ENCODE measurements at regions not wholly inside any gene's neighbourhood (a gene's known extent, or its start where the extent isn't known, plus 50 kb on each side); places are given as distances from the start of the nearest gene placed in this dataset.
"Not testable (repeated sequence)": the region's sequence is repeated elsewhere in the genome, so short reads cannot be mapped to it uniquely, and the experiment has no call there.

DNA sequence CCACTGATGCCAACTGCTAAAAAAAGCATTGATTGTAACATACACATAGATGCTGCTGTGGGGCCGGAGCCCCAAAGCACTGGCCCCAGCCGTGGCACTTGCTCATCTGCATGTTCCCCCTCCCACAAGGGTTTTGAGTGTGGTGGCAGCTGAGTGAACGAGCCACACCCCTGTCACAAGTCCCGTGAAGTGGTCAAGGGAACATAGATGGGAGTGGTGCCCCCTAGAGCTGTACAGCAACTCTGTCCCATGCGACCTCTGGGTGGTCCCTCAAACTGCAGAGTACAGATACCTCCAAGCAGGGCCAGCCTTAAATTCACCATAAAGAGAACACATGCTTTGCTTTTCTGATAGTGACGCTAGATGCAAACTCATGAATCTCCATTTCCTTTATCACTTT is 503.3 kb upstream of the NRP1 start:
- no peak for DNase-seq
- in situ Hi-C loops (cut with MboI; ENCODE audit: low pct_unique_long_range_greater_than_20kb, low sequenced_read_pairs): no loop called here

DNA sequence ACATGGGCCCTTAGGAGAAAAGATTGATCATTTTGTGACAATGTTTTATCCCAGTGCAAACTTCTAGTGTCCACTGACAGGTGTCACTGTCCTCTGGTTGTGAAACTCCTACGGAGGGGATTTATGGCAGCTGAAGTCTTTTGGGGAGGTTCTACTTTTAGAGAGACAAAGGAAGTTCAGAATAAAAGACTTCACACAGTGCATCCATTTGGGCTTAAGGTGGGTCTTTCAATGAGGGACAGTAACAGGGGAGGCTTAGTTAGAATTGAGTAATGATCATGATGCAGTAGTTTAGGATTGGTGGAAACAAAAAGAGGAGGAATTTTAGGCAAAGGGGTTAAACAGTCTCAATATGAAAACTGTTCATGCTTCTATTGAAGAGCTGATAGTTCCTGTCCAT is 501.1 kb upstream of the NRP1 start:
- DNase-seq: no peak
- in situ Hi-C loops (cut with MboI; ENCODE audit: low pct_unique_long_range_greater_than_20kb, low sequenced_read_pairs): no loop called here

DNA sequence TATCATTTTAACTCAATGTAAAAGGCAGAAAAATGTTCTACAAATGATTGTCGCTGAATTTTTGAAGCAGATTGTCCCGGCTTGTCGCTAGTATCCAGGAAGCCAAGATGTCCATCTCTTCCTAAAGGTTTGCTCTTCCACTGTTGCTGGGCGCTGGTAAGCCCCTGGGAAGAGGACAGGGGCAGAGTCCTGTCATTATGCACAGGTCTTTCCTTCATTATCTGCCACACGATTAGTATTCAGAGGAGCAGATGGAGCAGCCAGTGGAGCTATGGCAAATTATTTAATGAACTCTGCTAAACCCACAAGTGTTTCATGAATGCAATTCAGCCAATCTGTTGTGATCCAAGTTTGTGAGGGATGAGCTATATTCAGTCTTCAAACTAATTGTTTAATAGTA is 499.1 kb upstream of the NRP1 start:
- DNase-seq: no peak
- in situ Hi-C loops (cut with MboI; ENCODE audit: low pct_unique_long_range_greater_than_20kb, low sequenced_read_pairs): no loop called here

GRCh38 chr10:33832124-33832787 is 497.8 kb upstream of the NRP1 start:
- no peak for DNase-seq
- in situ Hi-C loops (cut with MboI; ENCODE audit: low pct_unique_long_range_greater_than_20kb, low sequenced_read_pairs): no loop called here

DNA sequence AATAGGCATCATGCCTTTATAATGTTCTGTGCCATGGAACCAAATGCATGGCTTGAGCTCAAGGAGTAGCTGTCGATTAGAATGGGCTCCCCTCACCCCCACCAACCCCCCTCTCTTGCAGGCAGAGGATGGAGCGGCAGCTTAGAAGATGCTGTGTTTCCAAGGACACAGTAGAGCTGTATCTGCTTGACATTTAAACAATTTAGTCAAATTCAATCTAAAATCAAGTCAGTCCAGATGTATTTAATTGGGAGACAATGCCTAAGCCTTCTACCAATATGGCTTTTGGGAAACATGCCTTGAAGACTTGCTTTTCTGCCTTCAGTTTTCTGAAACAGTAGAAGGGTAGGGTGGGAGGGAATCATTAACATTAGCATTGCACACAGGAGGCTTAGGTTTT is 497.1 kb upstream of the NRP1 start:
- in situ Hi-C loops (cut with MboI; ENCODE audit: low pct_unique_long_range_greater_than_20kb, low sequenced_read_pairs): no loop called here
- no peak for DNase-seq

DNA sequence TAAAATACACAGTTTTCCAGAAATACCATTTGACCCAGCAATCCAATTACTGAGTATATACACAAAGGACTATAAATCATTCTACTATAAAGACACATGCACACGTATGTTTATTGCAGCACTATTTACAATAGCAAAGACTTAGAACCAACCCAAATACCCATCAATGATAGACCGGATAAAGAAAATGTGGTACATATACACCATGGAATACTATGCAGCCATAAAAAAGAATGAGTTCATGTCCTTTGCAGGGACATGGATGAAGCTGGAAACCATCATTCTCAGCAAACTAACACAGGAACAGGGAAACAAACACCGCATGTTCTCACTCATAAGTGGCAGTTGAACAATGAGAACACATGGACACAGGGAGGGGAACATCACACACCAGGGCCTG is 495.4 kb upstream of the NRP1 start:
- in situ Hi-C loops (cut with MboI; ENCODE audit: low pct_unique_long_range_greater_than_20kb, low sequenced_read_pairs); DNase-seq: not testable (repeated sequence)

DNA sequence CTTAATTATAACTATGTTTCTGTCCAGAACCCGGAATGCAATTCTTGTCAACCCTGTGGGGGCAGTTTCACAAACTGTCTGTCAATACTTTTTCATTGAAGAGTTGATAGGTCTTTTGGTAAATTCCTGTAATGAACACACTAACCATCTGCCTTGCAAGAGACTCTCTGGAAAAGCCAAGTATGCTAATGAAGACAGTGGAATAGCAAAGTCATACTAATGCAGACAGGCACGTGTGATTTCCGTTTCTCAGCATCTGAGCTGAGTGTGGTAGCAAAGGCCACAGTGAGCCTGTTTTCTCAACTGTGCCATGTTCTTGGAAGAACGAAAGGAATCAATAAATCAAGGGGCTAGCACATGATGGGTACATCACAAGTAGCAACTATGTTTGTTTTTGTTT is 494.1 kb upstream of the NRP1 start:
- no peak for DNase-seq
- in situ Hi-C loops (cut with MboI; ENCODE audit: low pct_unique_long_range_greater_than_20kb, low sequenced_read_pairs): no loop called here

DNA sequence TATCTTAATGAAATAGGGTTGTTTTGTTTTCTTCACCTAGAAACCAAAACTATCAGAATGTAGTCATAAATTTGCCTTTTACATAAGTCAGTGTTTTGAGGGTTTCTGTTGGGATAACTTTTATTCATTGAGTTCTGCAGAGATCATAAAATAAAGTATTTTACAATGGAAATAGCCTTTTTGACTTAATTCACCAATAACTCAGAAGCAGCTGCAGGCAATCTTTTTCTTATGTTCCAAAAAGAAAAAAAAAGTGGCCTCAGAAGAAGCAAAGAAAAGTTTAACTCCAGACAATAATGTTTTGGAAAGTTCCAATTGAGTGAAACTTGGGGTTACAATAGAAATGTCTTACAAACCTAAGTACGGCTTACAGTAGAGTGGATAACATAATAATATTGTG is 491.7 kb upstream of the NRP1 start:
- no peak for DNase-seq
- in situ Hi-C loops (cut with MboI; ENCODE audit: low pct_unique_long_range_greater_than_20kb, low sequenced_read_pairs): no loop called here

DNA sequence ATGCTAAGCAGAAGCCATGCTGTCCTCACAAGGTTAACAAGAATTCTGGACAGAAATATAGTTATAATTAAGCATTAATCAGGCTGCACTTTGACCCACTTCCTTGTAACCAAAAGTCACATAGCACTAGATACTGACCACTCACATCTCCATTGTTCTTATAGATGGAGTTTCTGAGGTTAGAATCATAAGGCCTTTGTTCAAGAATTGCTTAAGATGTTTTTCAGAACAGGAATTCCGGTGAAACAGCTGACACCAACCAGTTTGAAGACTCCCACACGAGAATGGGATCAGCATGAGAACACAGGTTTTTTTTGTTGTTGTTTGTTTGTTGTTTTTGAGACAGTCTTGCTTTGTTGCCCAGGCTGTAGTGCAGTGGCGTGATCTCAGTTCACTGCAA is 488.3 kb upstream of the NRP1 start:
- in situ Hi-C loops (cut with MboI; ENCODE audit: low pct_unique_long_range_greater_than_20kb, low sequenced_read_pairs): no loop called here
- no peak for DNase-seq

DNA sequence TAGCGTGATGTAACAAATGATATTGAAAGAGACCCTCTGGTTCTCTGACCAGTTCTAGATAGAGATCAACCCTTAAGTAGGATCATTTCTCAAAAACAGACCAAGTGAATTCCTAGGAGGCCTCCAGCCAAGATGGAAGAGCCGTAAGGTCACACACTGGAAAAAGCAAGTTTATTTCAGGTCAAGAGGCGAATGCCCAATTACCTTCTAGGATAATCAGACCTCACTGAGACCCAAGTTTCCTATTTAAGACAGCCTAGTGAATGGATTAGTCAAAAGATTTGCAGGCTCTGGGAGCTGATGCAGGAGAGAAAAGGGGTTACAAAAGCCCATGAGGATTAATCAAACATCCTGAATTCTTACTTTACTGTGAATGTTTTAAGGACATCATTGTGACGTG is 486.1 kb upstream of the NRP1 start:
- DNase-seq: no peak
- in situ Hi-C loops (cut with MboI; ENCODE audit: low pct_unique_long_range_greater_than_20kb, low sequenced_read_pairs): no loop called here

- in situ Hi-C loops (cut with MboI; ENCODE audit: low pct_unique_long_range_greater_than_20kb, low sequenced_read_pairs): no loop called here
- peak; percentile 29 for DNase-seq
These were observed 484.7 kb upstream of the NRP1 start for GRCh38 chr10:33819206-33819605.

- DNase-seq: peak; percentile 60
- in situ Hi-C loops (cut with MboI; ENCODE audit: low pct_unique_long_range_greater_than_20kb, low sequenced_read_pairs): no loop called here
These were observed 483.9 kb upstream of the NRP1 start for GRCh38 chr10:33818343-33818742.

DNA sequence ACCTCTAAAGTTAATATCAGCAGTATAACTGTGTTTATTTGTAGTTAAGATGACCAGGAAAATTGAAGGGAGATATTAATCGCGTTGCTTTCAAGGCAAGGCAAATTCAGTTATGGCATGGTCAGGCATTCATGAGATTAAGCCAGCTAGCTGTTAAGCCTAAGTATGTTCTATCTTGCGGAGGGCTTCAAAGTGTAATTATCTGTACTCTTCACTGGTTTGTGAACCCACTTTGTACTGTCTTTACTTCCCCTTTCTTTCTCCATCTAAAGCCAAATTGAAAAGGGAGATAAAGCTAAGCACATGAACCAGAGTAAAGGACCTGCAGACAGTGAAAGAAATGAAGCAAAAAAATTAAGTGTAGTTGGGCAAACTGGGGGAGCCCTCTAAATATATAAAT is 483.1 kb upstream of the NRP1 start:
- in situ Hi-C loops (cut with MboI; ENCODE audit: low pct_unique_long_range_greater_than_20kb, low sequenced_read_pairs): no loop called here
- peak; percentile 73 for DNase-seq

- DNase-seq: no peak
- in situ Hi-C loops (cut with MboI; ENCODE audit: low pct_unique_long_range_greater_than_20kb, low sequenced_read_pairs): no loop called here
These were observed 481.3 kb upstream of the NRP1 start for GRCh38 chr10:33815776-33816175.

- in situ Hi-C loops (cut with MboI; ENCODE audit: low pct_unique_long_range_greater_than_20kb, low sequenced_read_pairs): no loop called here
- DNase-seq: no peak
These were observed 479.4 kb upstream of the NRP1 start for GRCh38 chr10:33813871-33814270.

GRCh38 chr10:33813415-33813814 is 478.9 kb upstream of the NRP1 start:
- in situ Hi-C loops (cut with MboI; ENCODE audit: low pct_unique_long_range_greater_than_20kb, low sequenced_read_pairs): no loop called here
- DNase-seq: no peak

DNA sequence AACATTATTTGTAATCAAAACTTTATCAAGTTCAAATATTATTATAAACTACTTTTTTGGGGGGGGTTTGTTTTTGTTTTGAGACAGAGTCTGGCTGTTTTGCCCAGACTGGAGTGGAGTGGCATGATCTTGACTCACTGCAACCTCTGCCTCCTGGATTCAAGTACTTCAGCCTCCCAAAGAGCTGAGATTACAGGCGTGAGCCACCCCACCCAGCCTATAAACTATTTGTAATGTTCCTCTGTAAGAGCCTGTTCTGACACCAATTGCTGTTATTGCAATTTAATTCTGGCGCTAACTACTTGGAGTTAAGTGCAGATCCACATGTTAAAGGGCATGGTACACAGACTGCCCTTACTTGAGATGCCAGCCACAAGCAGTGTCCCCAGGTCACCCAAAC is 478.1 kb upstream of the NRP1 start:
- in situ Hi-C loops (cut with MboI; ENCODE audit: low pct_unique_long_range_greater_than_20kb, low sequenced_read_pairs): no loop called here
- no peak for DNase-seq

GRCh38 chr10:33810986-33811385 is 476.5 kb upstream of the NRP1 start:
- DNase-seq: no peak
- in situ Hi-C loops (cut with MboI; ENCODE audit: low pct_unique_long_range_greater_than_20kb, low sequenced_read_pairs): no loop called here

- in situ Hi-C loops (cut with MboI; ENCODE audit: low pct_unique_long_range_greater_than_20kb, low sequenced_read_pairs): no loop called here
- DNase-seq: no peak
These were observed 475.3 kb upstream of the NRP1 start for GRCh38 chr10:33809732-33810131.

GRCh38 chr10:33808475-33808874 is 474.0 kb upstream of the NRP1 start:
- DNase-seq: no peak
- in situ Hi-C loops (cut with MboI; ENCODE audit: low pct_unique_long_range_greater_than_20kb, low sequenced_read_pairs): no loop called here

DNA sequence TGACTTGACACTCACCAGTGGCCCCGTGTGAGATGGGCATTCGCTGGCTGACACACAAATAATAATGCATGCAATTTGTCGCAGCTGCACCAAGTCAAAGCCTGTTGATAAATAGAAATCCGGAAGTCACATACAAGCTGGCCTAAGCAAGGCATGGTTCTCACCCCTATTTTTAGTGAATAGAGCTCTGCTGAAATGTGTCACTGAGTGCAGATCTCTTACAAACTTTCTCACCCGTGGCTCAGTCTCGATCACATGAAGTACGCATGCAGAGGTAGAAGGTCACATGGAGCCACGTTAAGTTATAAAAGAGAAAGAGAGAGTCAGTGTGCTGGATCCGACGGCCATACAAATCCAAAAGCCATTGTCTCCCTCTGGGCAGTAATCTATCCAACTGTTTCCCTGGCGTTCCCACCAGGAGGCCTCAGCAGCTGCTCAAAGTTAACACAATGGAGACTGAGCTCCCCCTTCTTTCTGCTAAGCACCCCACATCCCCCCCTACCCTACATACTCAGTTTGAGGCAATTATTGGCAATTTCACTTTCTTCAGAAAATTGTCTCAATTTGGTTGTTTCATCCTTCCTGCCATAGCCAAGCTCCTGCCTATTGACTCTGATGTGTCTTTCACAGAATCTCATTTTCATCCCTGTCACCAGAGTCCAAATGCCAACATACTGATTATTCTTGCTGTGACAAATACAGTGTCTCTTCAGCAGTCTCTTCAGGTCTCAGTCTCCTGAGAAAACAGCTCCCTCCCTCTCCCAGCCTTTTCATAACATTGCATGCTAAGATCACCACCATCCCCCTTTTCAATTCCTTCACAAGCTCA is 473.3 kb upstream of the NRP1 start:
- in situ Hi-C loops (cut with MboI; ENCODE audit: low pct_unique_long_range_greater_than_20kb, low sequenced_read_pairs): no loop called here
- no peak for DNase-seq
